B cell (primary cell): ENCODE measurements at regions not wholly inside any gene's neighbourhood (a gene's known extent, or its start where the extent isn't known, plus 50 kb on each side); places are given as distances from the start of the nearest gene placed in this dataset.

Experiments
- ATAC-seq: fragments of 200-7000 bp; cut with Tn5 transposase; one replicate; pipeline ENCODE4 v1.10.0; 2021; ENCODE audit warnings: low read depth, mild to moderate bottlenecking, moderate number of reproducible peaks, moderate library complexity
- CTCF ChIA-PET: fragments of 350-600 bp; sonication (Branson Sonifier 250); formaldehyde crosslinking; loops from one replicate; lab custom pipeline; 2021; ENCODE audit warnings: antibody characterized with exemption, inconsistent platforms; lab: Charles Lee
- POLR2A ChIA-PET: fragments of 350-600 bp; sonication (Branson Sonifier 250); formaldehyde crosslinking; loops from one replicate; lab custom pipeline; 2021; ENCODE audit warnings: antibody characterized with exemption; lab: Charles Lee
- DNase-seq: peaks from one replicate; pipeline ENCODE4 v3.0.0; 2013
- H2AFZ ChIP-seq: 2 replicates; pipeline ENCODE4 v1.6.1; 2012; ENCODE audit warnings: mild to moderate bottlenecking, low read depth, low read length; ENCODE audit not compliant: insufficient read depth, poor library complexity, severe bottlenecking
- H3K27ac ChIP-seq, 2 donors: 1 replicate in 1 of 2; 2 replicates in 1 of 2; pipeline ENCODE4 v1.5.1; 2012 to 2013; ENCODE audit warnings: low read length in 2 of 2, mild to moderate bottlenecking in 2 of 2, moderate library complexity in 1 of 2
- H3K27me3 ChIP-seq, 4 experiments: fragments of 200-600 bp in 1 of 4; sonication (generic) in 1 of 4; replicated peaks in 1 of 4; 1 replicate in 2 of 4; 2 replicates in 2 of 4; pipeline versions ENCODE4 v1.6.1 to v1.7.0; 2013 to 2016; ENCODE audit warnings: low read length in 3 of 4, mild to moderate bottlenecking in 2 of 4, mixed read lengths in 1 of 4, moderate library complexity in 1 of 4; ENCODE audit not compliant: insufficient read depth in 4 of 4, control insufficient read depth in 3 of 4; ENCODE audit errors: control extremely low read depth in 1 of 4
- H3K36me3 ChIP-seq, 2 experiments: replicated peaks in 1 of 2; 1 replicate in 1 of 2; 2 replicates in 1 of 2; pipeline versions ENCODE4 v1.6.1 to v1.7.1; 2013; ENCODE audit warnings: low read length in 1 of 2; ENCODE audit not compliant: insufficient read depth in 2 of 2, control insufficient read depth in 1 of 2; ENCODE audit errors: control extremely low read depth in 1 of 2, extremely low read depth in 1 of 2
- H3K4me1 ChIP-seq, 2 donors: fragments of 200-600 bp in 1 of 2; sonication (generic) in 1 of 2; 1 replicate in 1 of 2; 2 replicates in 1 of 2; pipeline versions ENCODE4 v1.5.1 to v1.6.1; 2013 to 2017; ENCODE audit warnings: low read length in 2 of 2; ENCODE audit not compliant: control insufficient read depth in 2 of 2, insufficient read depth in 2 of 2
- H3K4me2 ChIP-seq: replicated peaks from 2 replicates; pipeline ENCODE3; 2012; ENCODE audit warnings: mild to moderate bottlenecking, low read depth, low read length; ENCODE audit not compliant: poor library complexity, severe bottlenecking
- H3K4me3 ChIP-seq, 5 experiments: fragments of 200-600 bp in 1 of 5; sonication (generic) in 1 of 5; 1 replicate in 3 of 5; 2 replicates in 2 of 5; pipeline versions ENCODE4 v1.5.1 to v1.7.0; 2011 to 2016; ENCODE audit warnings: low read length in 4 of 5, mild to moderate bottlenecking in 4 of 5, low read depth in 2 of 5, control low read depth in 1 of 5, moderate library complexity in 1 of 5; ENCODE audit not compliant: insufficient read depth in 1 of 5; ENCODE audit errors: control extremely low read depth in 1 of 5, extremely low read depth in 1 of 5
- H3K79me2 ChIP-seq: fragments of 200-600 bp; sonication (generic); one replicate; pipeline ENCODE4 v1.6.0; 2016; ENCODE audit warnings: low read length; ENCODE audit not compliant: control insufficient read depth, insufficient read depth
- H3K9ac ChIP-seq: fragments of 200-600 bp; sonication (generic); 2 replicates; pipeline ENCODE4 v1.6.1; 2017; ENCODE audit warnings: mild to moderate bottlenecking, low read length, moderate library complexity
- H3K9me3 ChIP-seq, 3 donors: one replicate each; pipeline versions ENCODE4 v1.6.1 to v1.7.1; 2013; ENCODE audit warnings: low read length in 2 of 3; ENCODE audit not compliant: control insufficient read depth in 2 of 3, insufficient read depth in 1 of 3; ENCODE audit errors: control extremely low read depth in 1 of 3
- H4K20me1 ChIP-seq: 2 replicates; pipeline ENCODE4 v1.6.0; 2012; ENCODE audit warnings: mild to moderate bottlenecking, low read length; ENCODE audit not compliant: insufficient read depth, control insufficient read depth, poor library complexity, severe bottlenecking
- H3K27ac Mint-ChIP-seq: one replicate; pipeline ENCODE4 v1.8.0; 2021; ENCODE audit warnings: mixed read lengths
- H3K27me3 Mint-ChIP-seq: one replicate; pipeline ENCODE4 v1.8.0; 2021; ENCODE audit warnings: mixed read lengths
- H3K4me1 Mint-ChIP-seq: one replicate; pipeline ENCODE4 v1.8.0; 2021; ENCODE audit warnings: mixed read lengths
- H3K4me3 Mint-ChIP-seq: one replicate; pipeline ENCODE4 v1.8.0; 2021; ENCODE audit warnings: mixed read lengths
- H3K9me3 Mint-ChIP-seq: one replicate; pipeline ENCODE4 v1.8.0; 2022; ENCODE audit warnings: mixed read lengths; ENCODE audit not compliant: insufficient read depth
- EZH2 ChIP-seq: IDR thresholded peaks from 2 replicates; pipeline ENCODE4 v1.6.1; 2012; ENCODE audit warnings: borderline replicate concordance, low read depth, mild to moderate bottlenecking, moderate library complexity, low read length; ENCODE audit not compliant: insufficient read depth, poor library complexity, severe bottlenecking
- WGBS: methylation state at CpG from one replicate; pipeline ENCODE4 v1.1.5; 2013; ENCODE audit warnings: missing lambda C conversion rate; ENCODE audit not compliant: insufficient coverage; 5-methylcytosine and 5-hydroxymethylcytosine counted together
- intact Hi-C: fragments of 100-400 bp; cut with micrococcal nuclease; formaldehyde crosslinking; loops from one replicate; pipeline ENCODE4 v1.10.0; 2022
- TF ChIP-seq, protein P1 (sequence below): fragments of 200-600 bp; IDR thresholded peaks from one replicate; pipeline ENCODE4 v1.8.0; 2022; ENCODE audit warnings: antibody characterized with exemption, mild to moderate bottlenecking

DNA sequence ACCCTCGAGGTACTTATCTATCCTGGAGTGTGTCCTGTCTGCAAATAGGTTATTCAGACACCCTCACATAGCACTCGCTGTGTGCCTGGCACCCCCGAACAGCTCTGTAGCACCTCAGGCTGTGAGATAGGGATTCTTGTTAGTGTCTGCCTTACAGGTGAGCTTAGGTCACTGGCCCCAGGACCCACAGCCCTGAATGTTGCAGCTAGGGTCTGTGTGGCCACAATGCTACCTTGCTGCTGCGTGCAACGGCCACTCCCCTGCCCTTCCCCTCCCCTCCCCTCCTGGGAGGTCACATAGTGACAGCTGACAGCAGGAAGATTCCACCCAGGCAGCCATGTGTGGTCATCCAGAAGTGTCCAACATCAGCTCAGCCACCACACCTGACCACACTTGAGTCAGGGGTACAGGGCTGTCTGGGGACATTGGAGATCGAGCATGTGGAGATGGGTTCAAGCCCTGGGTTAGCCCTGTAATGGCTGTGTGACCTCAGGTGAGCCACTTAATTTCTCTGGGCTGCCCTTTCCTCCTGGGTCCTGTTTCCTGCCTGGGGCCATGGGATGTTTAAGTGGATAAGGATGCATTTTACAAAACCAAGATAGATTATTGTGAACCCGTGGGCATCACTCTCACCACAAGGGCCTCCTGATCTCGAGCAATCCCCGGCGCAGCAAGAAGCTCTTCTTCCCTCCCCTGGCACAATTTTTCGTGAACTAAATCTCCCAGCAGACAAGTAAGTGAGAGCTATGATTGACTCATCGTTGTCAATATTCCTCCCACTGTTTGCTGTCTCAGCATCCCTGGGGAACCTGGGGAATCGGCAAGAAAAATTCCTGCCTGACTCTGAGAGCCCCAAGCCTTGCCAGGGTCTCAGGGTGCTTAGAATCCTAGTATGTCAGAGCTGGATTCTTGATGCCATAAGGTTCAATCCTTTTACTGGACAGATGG lies 208.7 kb downstream of the PTPRU start:
- ATAC-seq (no peak), DNase-seq (no peak)
- Mint-ChIP-seq H3K27ac (no peak overlapping the region), H3K4me1 (no peaks in the 10 kb centered on the region), H3K27me3 (peaks cover 8% of the 10 kb centered on the region), H3K4me3 (no peak overlapping the region), H3K9me3 (no peaks in the 10 kb centered on the region)
- Histone ChIP-seq H3K4me2 (no peak overlapping the region), H3K27me3 (no peaks in the 10 kb centered on the region), H3K27ac (no peak overlapping the region), H2AFZ (no peak overlapping the region), H3K4me3 (no peak overlapping the region), H3K79me2 (no peaks in the 10 kb centered on the region), H3K4me1 (no peaks in the 10 kb centered on the region), H3K9me3 (no peaks in the 10 kb centered on the region), H4K20me1 (no peaks in the 10 kb centered on the region), H3K36me3 (no peaks in the 10 kb centered on the region), H3K9ac (no peak overlapping the region)
- TF ChIP-seq EZH2, result no peak
- TF ChIP-seq, protein P1, sequence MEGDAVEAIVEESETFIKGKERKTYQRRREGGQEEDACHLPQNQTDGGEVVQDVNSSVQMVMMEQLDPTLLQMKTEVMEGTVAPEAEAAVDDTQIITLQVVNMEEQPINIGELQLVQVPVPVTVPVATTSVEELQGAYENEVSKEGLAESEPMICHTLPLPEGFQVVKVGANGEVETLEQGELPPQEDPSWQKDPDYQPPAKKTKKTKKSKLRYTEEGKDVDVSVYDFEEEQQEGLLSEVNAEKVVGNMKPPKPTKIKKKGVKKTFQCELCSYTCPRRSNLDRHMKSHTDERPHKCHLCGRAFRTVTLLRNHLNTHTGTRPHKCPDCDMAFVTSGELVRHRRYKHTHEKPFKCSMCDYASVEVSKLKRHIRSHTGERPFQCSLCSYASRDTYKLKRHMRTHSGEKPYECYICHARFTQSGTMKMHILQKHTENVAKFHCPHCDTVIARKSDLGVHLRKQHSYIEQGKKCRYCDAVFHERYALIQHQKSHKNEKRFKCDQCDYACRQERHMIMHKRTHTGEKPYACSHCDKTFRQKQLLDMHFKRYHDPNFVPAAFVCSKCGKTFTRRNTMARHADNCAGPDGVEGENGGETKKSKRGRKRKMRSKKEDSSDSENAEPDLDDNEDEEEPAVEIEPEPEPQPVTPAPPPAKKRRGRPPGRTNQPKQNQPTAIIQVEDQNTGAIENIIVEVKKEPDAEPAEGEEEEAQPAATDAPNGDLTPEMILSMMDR, result no peak
- intact Hi-C loops, result no loop called here
- POLR2A ChIA-PET, result no interaction called here
- WGBS, result 73% methylated on average over 5 of the region's 13 CpGs
- CTCF ChIA-PET, result no interaction called here

DNA sequence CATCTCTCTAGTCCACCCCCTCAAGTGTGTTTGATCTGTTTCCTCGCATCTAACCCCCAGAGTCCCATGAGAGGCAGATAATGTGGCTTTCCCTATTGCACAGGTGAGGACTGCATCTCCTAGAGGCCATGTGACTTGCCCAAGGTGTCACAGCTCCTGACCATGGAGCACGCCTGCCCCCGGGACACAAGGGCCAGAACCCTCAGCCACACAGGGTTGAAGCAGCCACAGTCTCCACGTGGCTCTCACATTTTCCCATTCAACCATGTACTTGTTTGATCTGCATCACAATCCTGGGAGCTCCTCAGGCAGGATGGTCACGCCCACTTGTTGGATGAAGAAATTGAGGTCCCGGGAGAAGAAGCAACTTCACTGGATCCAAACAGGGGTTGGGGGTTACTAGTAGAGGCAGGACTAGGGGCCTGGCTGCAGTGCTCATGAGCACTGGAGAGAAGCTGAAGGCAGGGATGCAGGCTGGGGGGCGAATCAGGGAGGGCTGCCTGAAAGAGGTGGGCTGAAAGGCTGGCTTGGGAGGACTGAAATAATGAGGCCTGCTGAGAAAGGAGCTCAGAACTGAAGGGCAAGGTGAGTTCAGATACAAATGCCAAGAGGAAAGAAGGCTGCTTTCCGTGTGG lies 207.9 kb downstream of the PTPRU start:
- Histone ChIP-seq H3K27ac (no peak overlapping the region), H3K9ac (no peak overlapping the region), H3K9me3 (no peaks in the 10 kb centered on the region), H3K4me3 (no peak overlapping the region), H3K4me2 (no peak overlapping the region), H3K79me2 (no peaks in the 10 kb centered on the region), H3K4me1 (no peaks in the 10 kb centered on the region), H3K36me3 (no peaks in the 10 kb centered on the region), H3K27me3 (no peaks in the 10 kb centered on the region), H2AFZ (no peak overlapping the region), H4K20me1 (no peaks in the 10 kb centered on the region)
- Mint-ChIP-seq H3K27me3 (peaks cover 8% of the 10 kb centered on the region), H3K4me1 (no peaks in the 10 kb centered on the region), H3K9me3 (no peaks in the 10 kb centered on the region), H3K4me3 (no peak overlapping the region), H3K27ac (no peak overlapping the region)
- TF ChIP-seq, protein P1, result no peak
- TF ChIP-seq EZH2, result no peak
- intact Hi-C loops, result no loop called here
- CTCF ChIA-PET, result no interaction called here
- ATAC-seq (no peak), DNase-seq (no peak)
- WGBS, result 85% methylated on average over 7 of the region's 8 CpGs
- POLR2A ChIA-PET, result no interaction called here
